Tibial nerve (tissue), 4 donors: ENCODE measurements at regions not wholly inside any gene's neighbourhood (a gene's known extent, or its start where the extent isn't known, plus 50 kb on each side); places are given as distances from the start of the nearest gene placed in this dataset.

Experiments used
- DNase-seq, 2 donors: peaks; one replicate each; pipeline ENCODE4 v3.0.0-alpha.2; 2019; ENCODE audit warnings: low spot score in 2 of 2
- H3K27ac ChIP-seq, 4 donors: fragments of 200-600 bp; sonication (generic) in 3 of 4; one replicate each; pipeline ENCODE4 v1.5.1; 2017 to 2019; ENCODE audit warnings: mild to moderate bottlenecking in 1 of 4
- H3K27me3 ChIP-seq, 2 donors: fragments of 200-600 bp; sonication (generic) in 1 of 2; one replicate each; pipeline versions ENCODE4 v1.5.1 to v1.6.0; 2017 to 2019
- H3K36me3 ChIP-seq, 3 donors: fragments of 200-600 bp; sonication (generic); one replicate each; pipeline ENCODE4 v1.5.1; 2018 to 2019
- H3K4me1 ChIP-seq, 4 donors: fragments of 200-600 bp; sonication (generic) in 3 of 4; one replicate each; pipeline ENCODE4 v1.5.1; 2017 to 2019
- H3K4me3 ChIP-seq, 4 donors: fragments of 200-600 bp; sonication (generic) in 3 of 4; one replicate each; pipeline ENCODE4 v1.5.1; 2017 to 2019; ENCODE audit warnings: mild to moderate bottlenecking in 1 of 4, moderate library complexity in 1 of 4
- H3K9me3 ChIP-seq, 4 donors: fragments of 200-600 bp; sonication (generic) in 3 of 4; one replicate each; pipeline ENCODE4 v1.5.1; 2017 to 2019
- CTCF ChIP-seq, 5 experiments: fragments of 200-600 bp in 3 of 5; fragments of 450-650 bp in 2 of 5; sonication (generic) in 3 of 5; IDR thresholded peaks; one replicate each; pipeline ENCODE4 v1.5.1; 2016 to 2019; ENCODE audit warnings: antibody characterized with exemption in 5 of 5, mild to moderate bottlenecking in 3 of 5, moderate library complexity in 2 of 5
- EP300 ChIP-seq, 2 donors: sonication (generic); formaldehyde crosslinking; IDR thresholded peaks; one replicate each; pipeline ENCODE4 v1.6.1; 2017; ENCODE audit warnings: antibody characterized with exemption in 2 of 2, mild to moderate bottlenecking in 1 of 2
- POLR2A ChIP-seq, 2 donors: fragments of 450-650 bp; IDR thresholded peaks; one replicate each; pipeline ENCODE4 v1.6.1; 2017; ENCODE audit warnings: antibody characterized with exemption in 2 of 2, mild to moderate bottlenecking in 2 of 2, moderate library complexity in 2 of 2
- WGBS, 2 donors: methylation state at CpG; one replicate each; pipeline ENCODE4 v1.1.5; 2018; 5-methylcytosine and 5-hydroxymethylcytosine counted together

GRCh38 chr4:81595798-81596610, 124.3 kb upstream of the RASGEF1B start:
- no peak for DNase-seq
- Histone ChIP-seq H3K36me3 (no peaks in the 10 kb centered on the region), H3K4me1 (peaks cover 0 to 16% (median 7%) of the 10 kb centered on the region in 4 donors), H3K27me3 (no peaks in the 10 kb centered on the region), H3K27ac (no peak overlapping the region), H3K4me3 (no peak overlapping the region), H3K9me3 (peaks cover 0 to 10% (median 0%) of the 10 kb centered on the region in 4 donors)
- 49 to 53% methylated on average over 5 of the region's 5 CpGs for WGBS, 2 donors
- no peak for TF ChIP-seq EP300 (IDR thresholded peaks at IDR 0.05)
- TF ChIP-seq POLR2A (IDR thresholded peaks at IDR 0.05), result no peak
- no peak for TF ChIP-seq CTCF (IDR thresholded peaks at IDR 0.05)

- TF ChIP-seq POLR2A (IDR thresholded peaks at IDR 0.05), result no peak
- TF ChIP-seq EP300 (IDR thresholded peaks at IDR 0.05), result no peak
- no peak for TF ChIP-seq CTCF (IDR thresholded peaks at IDR 0.05)
- DNase-seq, result no peak
Measured at GRCh38 chr4:81595287-81595686, 123.6 kb upstream of the RASGEF1B start.

GRCh38 chr4:81594490-81595159, 122.9 kb upstream of the RASGEF1B start:
- DNase-seq, result no peak
- Histone ChIP-seq H3K36me3 (no peaks in the 10 kb centered on the region), H3K4me1 (peaks cover 0 to 7% (median 1%) of the 10 kb centered on the region in 4 donors), H3K4me3 (no peak overlapping the region), H3K27me3 (no peaks in the 10 kb centered on the region), H3K9me3 (peaks cover 0 to 10% (median 0%) of the 10 kb centered on the region in 4 donors), H3K27ac (no peak overlapping the region)
- 82 to 87% methylated on average over 4 of the region's 4 CpGs for WGBS, 2 donors
- TF ChIP-seq CTCF (IDR thresholded peaks at IDR 0.05), result no peak
- TF ChIP-seq EP300 (IDR thresholded peaks at IDR 0.05), result no peak
- TF ChIP-seq POLR2A (IDR thresholded peaks at IDR 0.05), result no peak

More at GRCh38 chr4:81595287-81595686, 123.6 kb upstream of the RASGEF1B start:
- H3K27ac ChIP-seq, result no peak overlapping the region
- no peak overlapping the region for H3K4me3 ChIP-seq
- peaks cover 0 to 10% (median 0%) of the 10 kb centered on the region in 4 donors for H3K9me3 ChIP-seq
- H3K4me1 ChIP-seq, result peaks cover 0 to 13% (median 4%) of the 10 kb centered on the region in 4 donors
- no peaks in the 10 kb centered on the region for H3K36me3 ChIP-seq
- no peaks in the 10 kb centered on the region for H3K27me3 ChIP-seq

- Histone ChIP-seq H3K27me3 (no peaks in the 10 kb centered on the region), H3K36me3 (no peaks in the 10 kb centered on the region), H3K4me1 (peaks cover 0 to 3% (median 0%) of the 10 kb centered on the region in 4 donors), H3K4me3 (no peak overlapping the region), H3K9me3 (peaks cover 0 to 2% (median 0%) of the 10 kb centered on the region in 4 donors), H3K27ac (no peak overlapping the region)
- DNase-seq, result no peak
- no peak for TF ChIP-seq CTCF (IDR thresholded peaks at IDR 0.05)
- TF ChIP-seq POLR2A (IDR thresholded peaks at IDR 0.05), result no peak
- TF ChIP-seq EP300 (IDR thresholded peaks at IDR 0.05), result no peak
- 85 to 88% methylated on average over 2 of the region's 2 CpGs for WGBS, 2 donors
Measured at GRCh38 chr4:81592701-81593100, 121.0 kb upstream of the RASGEF1B start.

GRCh38 chr4:81590596-81590995, 118.9 kb upstream of the RASGEF1B start:
- no peaks in the 10 kb centered on the region for H3K9me3 ChIP-seq
- 94 to 100% methylated on average over 1 of the region's 1 CpG for WGBS, 2 donors
- TF ChIP-seq CTCF (IDR thresholded peaks at IDR 0.05) (no peak), EP300 (IDR thresholded peaks at IDR 0.05) (no peak), POLR2A (IDR thresholded peaks at IDR 0.05) (no peak)
- H3K36me3 ChIP-seq, result no peaks in the 10 kb centered on the region
- no peak for DNase-seq
- no peaks in the 10 kb centered on the region for H3K27me3 ChIP-seq
- no peak overlapping the region for H3K27ac ChIP-seq
- no peak overlapping the region for H3K4me3 ChIP-seq
- H3K4me1 ChIP-seq, result peaks cover 0 to 3% (median 0%) of the 10 kb centered on the region in 4 donors
